ENCODE measurements at regions not wholly inside any gene's neighbourhood (a gene's known extent, or its start where the extent isn't known, plus 50 kb on each side); places are given as distances from the start of the nearest gene placed in this dataset.

- TF ChIP-seq, protein P1, sequence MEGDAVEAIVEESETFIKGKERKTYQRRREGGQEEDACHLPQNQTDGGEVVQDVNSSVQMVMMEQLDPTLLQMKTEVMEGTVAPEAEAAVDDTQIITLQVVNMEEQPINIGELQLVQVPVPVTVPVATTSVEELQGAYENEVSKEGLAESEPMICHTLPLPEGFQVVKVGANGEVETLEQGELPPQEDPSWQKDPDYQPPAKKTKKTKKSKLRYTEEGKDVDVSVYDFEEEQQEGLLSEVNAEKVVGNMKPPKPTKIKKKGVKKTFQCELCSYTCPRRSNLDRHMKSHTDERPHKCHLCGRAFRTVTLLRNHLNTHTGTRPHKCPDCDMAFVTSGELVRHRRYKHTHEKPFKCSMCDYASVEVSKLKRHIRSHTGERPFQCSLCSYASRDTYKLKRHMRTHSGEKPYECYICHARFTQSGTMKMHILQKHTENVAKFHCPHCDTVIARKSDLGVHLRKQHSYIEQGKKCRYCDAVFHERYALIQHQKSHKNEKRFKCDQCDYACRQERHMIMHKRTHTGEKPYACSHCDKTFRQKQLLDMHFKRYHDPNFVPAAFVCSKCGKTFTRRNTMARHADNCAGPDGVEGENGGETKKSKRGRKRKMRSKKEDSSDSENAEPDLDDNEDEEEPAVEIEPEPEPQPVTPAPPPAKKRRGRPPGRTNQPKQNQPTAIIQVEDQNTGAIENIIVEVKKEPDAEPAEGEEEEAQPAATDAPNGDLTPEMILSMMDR (IDR thresholded peaks at IDR 0.05): no peak
- TF ChIP-seq POLR2A (IDR thresholded peaks at IDR 0.05): no peak
These were observed 542.3 kb upstream of the TNP1 start for GRCh38 chr2:217402144-217402543.

All from testis (tissue), 2 donors.